MM.1S (cell line): ENCODE measurements at regions not wholly inside any gene's neighbourhood (a gene's known extent, or its start where the extent isn't known, plus 50 kb on each side); places are given as distances from the start of the nearest gene placed in this dataset.

Experiments used
- DNase-seq: peaks from one replicate; pipeline ENCODE4 v3.0.0-alpha.2; 2015
- H2AFZ ChIP-seq: fragments of 300-600 bp; sonication (generic); 2 replicates; pipeline ENCODE4 v1.6.0; 2016; ENCODE audit warnings: antibody characterized with exemption, low read length
- H3F3A ChIP-seq: fragments of 300-600 bp; sonication (generic); 2 replicates; pipeline ENCODE4 v1.6.1; 2016; ENCODE audit warnings: mild to moderate bottlenecking, antibody characterized with exemption, low read length, moderate library complexity, mixed read lengths; ENCODE audit not compliant: insufficient read depth
- H3K27ac ChIP-seq: fragments of 300-600 bp; sonication (generic); 2 replicates; pipeline ENCODE4 v1.5.1; 2016; ENCODE audit warnings: mild to moderate bottlenecking, low read length
- H3K27me3 ChIP-seq: fragments of 300-600 bp; sonication (generic); replicated peaks from 2 replicates; pipeline ENCODE4 v1.6.0; 2016; ENCODE audit warnings: low read length; ENCODE audit not compliant: insufficient read depth
- H3K36me3 ChIP-seq: fragments of 300-600 bp; sonication (generic); replicated peaks from 2 replicates; pipeline ENCODE4 v1.6.1; 2016; ENCODE audit warnings: mild to moderate bottlenecking, low read length, mixed read lengths; ENCODE audit not compliant: insufficient read depth
- H3K4me1 ChIP-seq: fragments of 300-600 bp; sonication (generic); 2 replicates; pipeline ENCODE4 v1.6.1; 2016; ENCODE audit warnings: low read length, mixed read lengths
- H3K4me2 ChIP-seq: fragments of 300-600 bp; sonication (generic); 2 replicates; pipeline ENCODE4 v1.6.0; 2016; ENCODE audit warnings: low read depth, low read length
- H3K4me3 ChIP-seq: fragments of 300-600 bp; sonication (generic); 2 replicates; pipeline ENCODE4 v1.5.1; 2016; ENCODE audit warnings: low read length, mixed read lengths
- H3K79me2 ChIP-seq: fragments of 300-600 bp; sonication (generic); 2 replicates; pipeline ENCODE4 v1.6.1; 2016; ENCODE audit warnings: mixed run types, low read length, mixed read lengths
- H3K9ac ChIP-seq: fragments of 300-600 bp; sonication (generic); 2 replicates; pipeline ENCODE4 v1.6.1; 2016; ENCODE audit warnings: low read length, mixed read lengths
- H3K9me2 ChIP-seq: fragments of 300-600 bp; sonication (generic); replicated peaks from 2 replicates; pipeline ENCODE4 v1.6.1; 2016; ENCODE audit warnings: mild to moderate bottlenecking, low read length, mixed read lengths; ENCODE audit not compliant: insufficient read depth
- H3K9me3 ChIP-seq: fragments of 300-600 bp; sonication (generic); replicated peaks from 2 replicates; pipeline ENCODE4 v1.6.1; 2016; ENCODE audit warnings: mild to moderate bottlenecking, low read length, mixed read lengths; ENCODE audit not compliant: insufficient read depth
- H4K20me1 ChIP-seq: fragments of 300-600 bp; sonication (generic); 2 replicates; pipeline ENCODE4 v1.6.1; 2016; ENCODE audit warnings: mild to moderate bottlenecking, low read length, moderate library complexity, mixed read lengths; ENCODE audit not compliant: insufficient read depth
- EZH2 ChIP-seq: fragments of 300-600 bp; sonication (generic); optimal IDR thresholded peaks from 2 replicates; pipeline ENCODE3; 2017; ENCODE audit warnings: low read depth, mild to moderate bottlenecking, antibody characterized with exemption, low read length, mixed read lengths
- EZH2phosphoT487 ChIP-seq: fragments of 300-600 bp; sonication (generic); IDR thresholded peaks from 2 replicates; pipeline ENCODE4 v1.6.1; 2018; ENCODE audit warnings: antibody characterized with exemption, low read length
- TF ChIP-seq, protein P1 (sequence below): fragments of 300-600 bp; sonication (generic); IDR thresholded peaks from 2 replicates; pipeline ENCODE4 v1.5.1; 2016; ENCODE audit warnings: antibody characterized with exemption, low read length, mixed read lengths

DNA sequence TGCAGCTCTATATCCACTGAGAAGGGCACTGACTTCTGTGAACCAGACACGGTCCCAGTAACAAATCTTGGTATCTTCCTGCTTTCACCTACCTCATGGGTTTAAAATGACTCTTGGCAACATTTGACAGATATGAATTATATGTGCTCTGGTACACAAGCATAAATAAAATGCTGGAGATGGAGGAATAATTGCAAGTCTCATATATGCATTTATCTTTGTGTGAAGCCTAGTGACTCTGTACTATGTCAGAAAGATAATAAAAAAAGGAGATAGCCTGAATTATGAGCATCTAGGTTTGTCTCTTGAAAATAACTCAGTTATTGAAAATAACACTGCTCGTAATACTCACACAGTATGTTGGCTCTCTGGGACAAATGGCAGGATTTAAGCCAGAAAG is 167.1 kb upstream of the CRBN start:
- Histone ChIP-seq H3K4me1 (no peaks in the 10 kb centered on the region), H4K20me1 (no peaks in the 10 kb centered on the region), H3K9me3 (no peaks in the 10 kb centered on the region), H3K9me2 (no peaks in the 10 kb centered on the region), H3K4me2 (no peak overlapping the region), H3K79me2 (no peaks in the 10 kb centered on the region), H3F3A (no peaks in the 10 kb centered on the region), H3K4me3 (no peak overlapping the region), H3K27ac (no peak overlapping the region), H3K9ac (no peak overlapping the region), H3K27me3 (no peaks in the 10 kb centered on the region), H2AFZ (no peak overlapping the region), H3K36me3 (no peaks in the 10 kb centered on the region)
- TF ChIP-seq EZH2 (no peak), EZH2phosphoT487 (no peak)
- TF ChIP-seq, protein P1, sequence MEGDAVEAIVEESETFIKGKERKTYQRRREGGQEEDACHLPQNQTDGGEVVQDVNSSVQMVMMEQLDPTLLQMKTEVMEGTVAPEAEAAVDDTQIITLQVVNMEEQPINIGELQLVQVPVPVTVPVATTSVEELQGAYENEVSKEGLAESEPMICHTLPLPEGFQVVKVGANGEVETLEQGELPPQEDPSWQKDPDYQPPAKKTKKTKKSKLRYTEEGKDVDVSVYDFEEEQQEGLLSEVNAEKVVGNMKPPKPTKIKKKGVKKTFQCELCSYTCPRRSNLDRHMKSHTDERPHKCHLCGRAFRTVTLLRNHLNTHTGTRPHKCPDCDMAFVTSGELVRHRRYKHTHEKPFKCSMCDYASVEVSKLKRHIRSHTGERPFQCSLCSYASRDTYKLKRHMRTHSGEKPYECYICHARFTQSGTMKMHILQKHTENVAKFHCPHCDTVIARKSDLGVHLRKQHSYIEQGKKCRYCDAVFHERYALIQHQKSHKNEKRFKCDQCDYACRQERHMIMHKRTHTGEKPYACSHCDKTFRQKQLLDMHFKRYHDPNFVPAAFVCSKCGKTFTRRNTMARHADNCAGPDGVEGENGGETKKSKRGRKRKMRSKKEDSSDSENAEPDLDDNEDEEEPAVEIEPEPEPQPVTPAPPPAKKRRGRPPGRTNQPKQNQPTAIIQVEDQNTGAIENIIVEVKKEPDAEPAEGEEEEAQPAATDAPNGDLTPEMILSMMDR, result no peak
- DNase-seq, result no peak

DNA sequence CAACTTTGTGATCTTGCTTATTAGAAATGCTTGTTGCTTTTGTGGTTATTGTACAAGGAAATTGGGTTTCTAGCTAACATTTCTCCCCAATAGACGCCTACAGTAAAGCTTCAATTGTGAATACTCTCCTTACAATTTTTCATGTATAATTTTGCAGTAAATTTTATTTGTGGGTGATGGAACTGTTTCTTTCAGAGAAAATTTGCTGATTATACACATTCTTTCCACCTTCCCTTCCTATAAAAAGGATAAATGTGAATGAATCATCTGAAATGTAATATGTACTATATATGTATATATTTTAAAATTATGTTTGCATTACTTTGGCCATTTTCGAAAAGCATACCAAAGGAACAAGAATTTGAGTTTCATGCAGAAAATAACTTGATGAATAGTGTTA is 162.7 kb upstream of the CRBN start:
- Histone ChIP-seq H3K27ac (no peak overlapping the region), H3K4me2 (no peak overlapping the region), H3K36me3 (no peaks in the 10 kb centered on the region), H3K9me2 (no peaks in the 10 kb centered on the region), H4K20me1 (no peaks in the 10 kb centered on the region), H3K9ac (no peak overlapping the region), H3K4me1 (no peaks in the 10 kb centered on the region), H3K9me3 (no peaks in the 10 kb centered on the region), H3K27me3 (no peaks in the 10 kb centered on the region), H3K4me3 (no peak overlapping the region), H3F3A (no peaks in the 10 kb centered on the region), H2AFZ (no peak overlapping the region), H3K79me2 (no peaks in the 10 kb centered on the region)
- no peak for DNase-seq
- TF ChIP-seq EZH2, result no peak
- TF ChIP-seq, protein P1, result no peak
- no peak for TF ChIP-seq EZH2phosphoT487

DNA sequence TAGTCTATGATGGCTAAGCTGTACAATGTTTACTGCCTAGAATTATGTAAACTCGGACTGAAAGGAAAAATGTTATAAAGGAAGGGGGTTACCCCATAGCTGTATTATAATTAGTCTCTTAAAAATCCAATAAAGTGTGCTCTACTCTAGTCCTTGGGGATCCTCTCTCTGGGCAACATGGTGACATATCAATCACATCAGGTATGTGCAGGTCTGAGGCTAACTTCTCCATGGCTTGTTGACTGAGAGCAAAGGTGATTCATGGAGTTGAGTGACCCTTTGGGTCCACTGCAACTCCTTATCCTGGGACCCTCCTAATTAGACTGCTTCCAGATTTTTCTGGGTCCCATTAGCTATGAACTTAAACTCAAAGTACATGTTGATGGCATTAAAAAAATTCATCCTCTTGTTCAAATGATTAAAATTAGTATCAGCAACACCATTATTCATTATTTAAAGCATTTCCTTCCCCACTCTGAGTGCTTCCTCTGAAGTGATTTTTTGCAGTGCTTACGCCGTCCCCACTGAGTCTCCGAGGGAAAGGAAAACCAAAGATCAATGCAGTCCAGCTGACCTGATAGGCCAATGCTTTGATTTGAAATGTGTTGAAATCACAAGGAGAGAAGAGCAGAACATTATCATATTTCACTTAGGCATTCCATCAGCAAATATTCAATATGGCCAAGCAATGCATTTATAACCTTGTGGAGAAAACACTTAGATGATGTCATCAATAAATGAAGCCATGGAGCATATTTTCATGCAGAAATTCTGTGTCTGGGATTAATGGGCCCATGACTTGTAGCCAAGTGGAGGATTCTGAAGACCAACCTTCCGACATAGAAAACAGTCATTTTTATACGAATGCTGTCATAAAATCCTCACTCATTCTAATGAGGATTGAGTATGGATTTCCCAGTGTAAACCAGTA is 161.7 kb upstream of the CRBN start:
- no peak for DNase-seq
- Histone ChIP-seq H3K36me3 (no peaks in the 10 kb centered on the region), H3K27me3 (no peaks in the 10 kb centered on the region), H3K79me2 (no peaks in the 10 kb centered on the region), H3K27ac (no peak overlapping the region), H4K20me1 (no peaks in the 10 kb centered on the region), H3K4me1 (no peaks in the 10 kb centered on the region), H3K4me3 (no peak overlapping the region), H3K9me2 (no peaks in the 10 kb centered on the region), H3K4me2 (no peak overlapping the region), H2AFZ (no peak overlapping the region), H3K9me3 (no peaks in the 10 kb centered on the region), H3F3A (no peaks in the 10 kb centered on the region), H3K9ac (no peak overlapping the region)
- TF ChIP-seq, protein P1, result no peak
- TF ChIP-seq EZH2, result no peak
- no peak for TF ChIP-seq EZH2phosphoT487
